ENCODE measurements at regions not wholly inside any gene's neighbourhood (a gene's known extent, or its start where the extent isn't known, plus 50 kb on each side); places are given as distances from the start of the nearest gene placed in this dataset.

DNA sequence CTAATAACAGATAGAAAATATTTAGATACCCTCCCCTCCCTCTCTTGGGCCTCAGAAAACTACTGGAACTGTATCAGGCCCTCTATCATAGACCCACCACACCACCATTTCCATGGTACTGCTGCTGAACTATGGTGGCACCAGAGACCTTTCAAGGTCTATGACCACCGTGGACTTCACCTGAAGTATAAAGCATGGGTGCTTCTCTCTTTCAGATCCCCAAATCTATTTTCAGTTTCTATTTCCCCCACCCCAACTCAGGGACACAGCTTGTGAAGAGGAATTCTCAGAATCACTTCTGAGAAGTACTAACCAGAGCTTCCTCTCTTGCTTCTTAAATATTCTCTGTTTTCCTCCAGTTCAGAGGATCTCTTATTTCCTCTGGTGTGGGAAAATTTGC lies 840.8 kb upstream of the HTR2C start:
- no peak for TF ChIP-seq POLR2AphosphoS5 (IDR thresholded peaks at IDR 0.05)
- TF ChIP-seq EP300 (IDR thresholded peaks at IDR 0.05): no peak
- no peak for TF ChIP-seq POLR2A (IDR thresholded peaks at IDR 0.05)
- TF ChIP-seq, protein P1, sequence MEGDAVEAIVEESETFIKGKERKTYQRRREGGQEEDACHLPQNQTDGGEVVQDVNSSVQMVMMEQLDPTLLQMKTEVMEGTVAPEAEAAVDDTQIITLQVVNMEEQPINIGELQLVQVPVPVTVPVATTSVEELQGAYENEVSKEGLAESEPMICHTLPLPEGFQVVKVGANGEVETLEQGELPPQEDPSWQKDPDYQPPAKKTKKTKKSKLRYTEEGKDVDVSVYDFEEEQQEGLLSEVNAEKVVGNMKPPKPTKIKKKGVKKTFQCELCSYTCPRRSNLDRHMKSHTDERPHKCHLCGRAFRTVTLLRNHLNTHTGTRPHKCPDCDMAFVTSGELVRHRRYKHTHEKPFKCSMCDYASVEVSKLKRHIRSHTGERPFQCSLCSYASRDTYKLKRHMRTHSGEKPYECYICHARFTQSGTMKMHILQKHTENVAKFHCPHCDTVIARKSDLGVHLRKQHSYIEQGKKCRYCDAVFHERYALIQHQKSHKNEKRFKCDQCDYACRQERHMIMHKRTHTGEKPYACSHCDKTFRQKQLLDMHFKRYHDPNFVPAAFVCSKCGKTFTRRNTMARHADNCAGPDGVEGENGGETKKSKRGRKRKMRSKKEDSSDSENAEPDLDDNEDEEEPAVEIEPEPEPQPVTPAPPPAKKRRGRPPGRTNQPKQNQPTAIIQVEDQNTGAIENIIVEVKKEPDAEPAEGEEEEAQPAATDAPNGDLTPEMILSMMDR (IDR thresholded peaks at IDR 0.05): no peak
- whole genome bisulfite sequencing: 68% methylated on average over 1 of the region's 1 CpG
- H3K9me3 ChIP-seq: no peaks in the 10 kb centered on the region
- H3K27me3 ChIP-seq: no peaks in the 10 kb centered on the region
- H3K4me3 ChIP-seq: no peak overlapping the region
- H3K27ac ChIP-seq: no peak overlapping the region
- no peak for DNase-seq (ENCODE audit: low spot score in 2 of 2)
- no peaks in the 10 kb centered on the region for H3K4me1 ChIP-seq
- H3K36me3 ChIP-seq: no peaks in the 10 kb centered on the region

GRCh38 chrX:113741744-113742143 lies 842.1 kb upstream of the HTR2C start:
- no peaks in the 10 kb centered on the region for H3K27me3 ChIP-seq
- no peak overlapping the region for H3K4me3 ChIP-seq
- H3K4me1 ChIP-seq: no peaks in the 10 kb centered on the region
- no peaks in the 10 kb centered on the region for H3K9me3 ChIP-seq
- WGBS: 26% methylated on average over 2 of the region's 2 CpGs
- DNase-seq (ENCODE audit: low spot score in 2 of 2): no peak
- H3K27ac ChIP-seq: no peak overlapping the region
- no peaks in the 10 kb centered on the region for H3K36me3 ChIP-seq
- TF ChIP-seq POLR2AphosphoS5 (IDR thresholded peaks at IDR 0.05): no peak

- H3K27ac ChIP-seq: no peak overlapping the region
- 82% methylated on average over 2 of the region's 2 CpGs for WGBS
- no peak overlapping the region for H3K4me3 ChIP-seq
- DNase-seq (ENCODE audit: low spot score in 2 of 2): no peak
- no peaks in the 10 kb centered on the region for H3K27me3 ChIP-seq
- no peaks in the 10 kb centered on the region for H3K36me3 ChIP-seq
- no peaks in the 10 kb centered on the region for H3K4me1 ChIP-seq
- no peaks in the 10 kb centered on the region for H3K9me3 ChIP-seq
- TF ChIP-seq, protein P1 (IDR thresholded peaks at IDR 0.05): no peak
- TF ChIP-seq POLR2A (IDR thresholded peaks at IDR 0.05): no peak
- TF ChIP-seq POLR2AphosphoS5 (IDR thresholded peaks at IDR 0.05): no peak
- TF ChIP-seq EP300 (IDR thresholded peaks at IDR 0.05): no peak
Measured at GRCh38 chrX:113728937-113729336, 854.9 kb upstream of the HTR2C start.

DNA sequence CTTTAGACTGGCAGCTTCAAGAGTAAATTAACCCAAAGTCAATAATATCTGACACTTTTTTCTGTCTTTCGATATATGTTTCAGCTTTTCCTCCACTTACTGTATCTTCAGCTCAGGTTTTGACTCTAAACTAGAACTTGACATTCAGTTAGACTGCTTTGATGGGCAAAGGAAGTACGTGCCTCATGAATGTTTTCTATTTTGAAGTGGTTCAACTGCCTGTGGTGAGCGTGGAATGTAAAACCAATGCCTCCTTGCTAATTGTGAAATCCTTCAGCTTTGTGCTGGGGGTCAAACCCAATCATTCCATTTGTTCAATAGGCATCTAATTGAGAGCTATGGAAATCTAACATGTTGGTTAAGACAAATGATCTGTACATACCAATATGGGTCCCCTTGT lies 857.0 kb upstream of the HTR2C start:
- H3K4me1 ChIP-seq: no peaks in the 10 kb centered on the region
- no peak overlapping the region for H3K27ac ChIP-seq
- no peaks in the 10 kb centered on the region for H3K27me3 ChIP-seq
- TF ChIP-seq POLR2AphosphoS5 (IDR thresholded peaks at IDR 0.05) (no peak), POLR2A (IDR thresholded peaks at IDR 0.05) (no peak), EP300 (IDR thresholded peaks at IDR 0.05) (no peak)
- TF ChIP-seq, protein P1 (IDR thresholded peaks at IDR 0.05): no peak
- no peaks in the 10 kb centered on the region for H3K9me3 ChIP-seq
- WGBS: 53% methylated on average over 3 of the region's 3 CpGs
- H3K36me3 ChIP-seq: no peaks in the 10 kb centered on the region
- H3K4me3 ChIP-seq: no peak overlapping the region
- DNase-seq (ENCODE audit: low spot score in 2 of 2): no peak

- no peak overlapping the region for H3K27ac ChIP-seq
- TF ChIP-seq, protein P1 (IDR thresholded peaks at IDR 0.05): no peak
- TF ChIP-seq EP300 (IDR thresholded peaks at IDR 0.05): no peak
- no peak for TF ChIP-seq POLR2A (IDR thresholded peaks at IDR 0.05)
- TF ChIP-seq POLR2AphosphoS5 (IDR thresholded peaks at IDR 0.05): no peak
- DNase-seq (ENCODE audit: low spot score in 2 of 2): no peak
- H3K4me1 ChIP-seq: no peaks in the 10 kb centered on the region
- no peaks in the 10 kb centered on the region for H3K9me3 ChIP-seq
- H3K36me3 ChIP-seq: no peaks in the 10 kb centered on the region
- H3K4me3 ChIP-seq: no peak overlapping the region
- WGBS: 85% methylated on average over 4 of the region's 4 CpGs
- H3K27me3 ChIP-seq: no peaks in the 10 kb centered on the region
Measured at GRCh38 chrX:113726466-113726865, 857.4 kb upstream of the HTR2C start.

GRCh38 chrX:113726009-113726408 lies 857.9 kb upstream of the HTR2C start:
- Histone ChIP-seq H3K27ac (no peak overlapping the region), H3K9me3 (no peaks in the 10 kb centered on the region), H3K4me3 (no peak overlapping the region), H3K4me1 (no peaks in the 10 kb centered on the region), H3K27me3 (no peaks in the 10 kb centered on the region), H3K36me3 (no peaks in the 10 kb centered on the region)
- TF ChIP-seq POLR2AphosphoS5 (IDR thresholded peaks at IDR 0.05): no peak
- TF ChIP-seq, protein P1 (IDR thresholded peaks at IDR 0.05): no peak
- TF ChIP-seq EP300 (IDR thresholded peaks at IDR 0.05): no peak
- no peak for TF ChIP-seq POLR2A (IDR thresholded peaks at IDR 0.05)
- no peak for DNase-seq (ENCODE audit: low spot score in 2 of 2)
- 77% methylated on average over 3 of the region's 3 CpGs for WGBS
